Left ventricle myocardium inferior (tissue), 1 donor: ENCODE measurements at regions not wholly inside any gene's neighbourhood (a gene's known extent, or its start where the extent isn't known, plus 50 kb on each side); places are given as distances from the start of the nearest gene placed in this dataset.

Source experiments
- DNase-seq: peaks from one replicate; pipeline ENCODE4 v3.0.0-alpha.2; 2020
- H3K27ac ChIP-seq: fragments of 200-600 bp; replicated peaks from 2 replicates; pipeline ENCODE4 v1.8.0; 2021
- H3K27me3 ChIP-seq: fragments of 200-600 bp; 2 replicates; pipeline ENCODE4 v1.8.0; 2021; ENCODE audit warnings: low read depth
- H3K36me3 ChIP-seq: fragments of 200-600 bp; 2 replicates; pipeline ENCODE4 v1.8.0; 2021
- H3K4me1 ChIP-seq: fragments of 200-600 bp; 2 replicates; pipeline ENCODE4 v1.8.0; 2021
- H3K4me3 ChIP-seq: fragments of 200-600 bp; 2 replicates; pipeline ENCODE4 v1.8.0; 2021; ENCODE audit warnings: mild to moderate bottlenecking, moderate library complexity
- H3K9me3 ChIP-seq: fragments of 200-600 bp; replicated peaks from 2 replicates; pipeline ENCODE4 v1.8.0; 2021
- CTCF ChIP-seq: fragments of 200-600 bp; IDR thresholded peaks from 2 replicates; pipeline ENCODE4 v1.8.0; 2021; ENCODE audit warnings: antibody characterized with exemption, mild to moderate bottlenecking, borderline replicate concordance
- intact Hi-C: fragments of 100-400 bp; cut with micrococcal nuclease; formaldehyde crosslinking; loops from one replicate; pipeline ENCODE4 v1.11.0; 2022
- donor health status: DM: no; HTN: yes; CAD: no; lungs with severe emphysema.

- Histone ChIP-seq H3K4me3 (no peak overlapping the region), H3K36me3 (no peaks in the 10 kb centered on the region), H3K9me3 (no peaks in the 10 kb centered on the region), H3K27me3 (peaks cover 2% of the 10 kb centered on the region), H3K4me1 (no peaks in the 10 kb centered on the region), H3K27ac (no peak overlapping the region)
- intact Hi-C loops = no loop called here
- no peak for DNase-seq
- TF ChIP-seq CTCF = no peak
Measured at GRCh38 chr2:238710787-238711186, 137.1 kb upstream of the TWIST2 start.

GRCh38 chr2:238711346-238711745, 136.5 kb upstream of the TWIST2 start:
- Histone ChIP-seq H3K27ac (no peak overlapping the region), H3K4me1 (no peaks in the 10 kb centered on the region), H3K4me3 (no peak overlapping the region), H3K36me3 (no peaks in the 10 kb centered on the region), H3K9me3 (no peaks in the 10 kb centered on the region), H3K27me3 (peaks cover 8% of the 10 kb centered on the region)
- TF ChIP-seq CTCF = no peak
- DNase-seq = no peak
- intact Hi-C loops = no loop called here

GRCh38 chr2:238712011-238712410, 135.9 kb upstream of the TWIST2 start:
- Histone ChIP-seq H3K36me3 (no peaks in the 10 kb centered on the region), H3K4me3 (no peak overlapping the region), H3K9me3 (no peaks in the 10 kb centered on the region), H3K4me1 (no peaks in the 10 kb centered on the region), H3K27me3 (peaks cover 14% of the 10 kb centered on the region), H3K27ac (no peak overlapping the region)
- DNase-seq = no peak
- intact Hi-C loops = no loop called here
- TF ChIP-seq CTCF = no peak

GRCh38 chr2:238713198-238713826, 134.6 kb upstream of the TWIST2 start:
- Histone ChIP-seq H3K27me3 (peaks cover 17% of the 10 kb centered on the region), H3K4me3 (no peak overlapping the region), H3K27ac (no peak overlapping the region), H3K4me1 (no peaks in the 10 kb centered on the region), H3K9me3 (no peaks in the 10 kb centered on the region), H3K36me3 (no peaks in the 10 kb centered on the region)
- DNase-seq = no peak
- intact Hi-C loops = no loop called here
- TF ChIP-seq CTCF = no peak

- H3K4me1 ChIP-seq = no peaks in the 10 kb centered on the region
- no peaks in the 10 kb centered on the region for H3K36me3 ChIP-seq
- no peak overlapping the region for H3K27ac ChIP-seq
- TF ChIP-seq CTCF = no peak
- intact Hi-C loops = no loop called here
- H3K4me3 ChIP-seq = no peak overlapping the region
- H3K27me3 ChIP-seq = peaks cover 20% of the 10 kb centered on the region
- no peaks in the 10 kb centered on the region for H3K9me3 ChIP-seq
- no peak for DNase-seq
Measured at GRCh38 chr2:238714038-238714528, 133.8 kb upstream of the TWIST2 start.

- no peak for DNase-seq
- Histone ChIP-seq H3K4me3 (no peak overlapping the region), H3K36me3 (no peaks in the 10 kb centered on the region), H3K27me3 (peaks cover 34% of the 10 kb centered on the region), H3K9me3 (no peaks in the 10 kb centered on the region), H3K27ac (no peak overlapping the region), H3K4me1 (no peaks in the 10 kb centered on the region)
- no peak for TF ChIP-seq CTCF
- intact Hi-C loops = no loop called here
Measured at GRCh38 chr2:238716171-238716570, 131.7 kb upstream of the TWIST2 start.
